H1 (cell line): ENCODE measurements at regions not wholly inside any gene's neighbourhood (a gene's known extent, or its start where the extent isn't known, plus 50 kb on each side); places are given as distances from the start of the nearest gene placed in this dataset.

Experiments used
- ATF3 ChIP-seq: IDR thresholded peaks from 2 replicates; pipeline ENCODE4 v1.6.1; 2011; ENCODE audit warnings: low read depth, mild to moderate bottlenecking, low read length; ENCODE audit not compliant: insufficient read depth
- CBX8 ChIP-seq: fragments of 300-800, 300-1000 bp; sonication (generic); IDR thresholded peaks from 2 replicates; pipeline ENCODE4 v1.7.1; 2016; ENCODE audit warnings: low read depth, low read length, borderline replicate concordance
- EZH2 ChIP-seq: fragments of 200-600 bp; sonication (generic); IDR thresholded peaks from 2 replicates; pipeline ENCODE4 v1.7.1; 2012; ENCODE audit warnings: low read depth, mild to moderate bottlenecking, moderate library complexity, low read length, inconsistent platforms; ENCODE audit not compliant: severe bottlenecking
- NANOG ChIP-seq: IDR thresholded peaks from 2 replicates; pipeline ENCODE4 v1.6.1; 2011; ENCODE audit warnings: low read length, low read depth, mild to moderate bottlenecking, inconsistent platforms; ENCODE audit not compliant: insufficient read depth, poor library complexity, severe bottlenecking
- YY1 ChIP-seq: IDR thresholded peaks from 2 replicates; pipeline ENCODE4 v1.6.1; 2011; ENCODE audit warnings: low read depth, mild to moderate bottlenecking, low read length
- TF ChIP-seq, protein P1 (sequence below): IDR thresholded peaks from 2 replicates; pipeline ENCODE4 v1.6.1; 2012; ENCODE audit warnings: inconsistent platforms

DNA sequence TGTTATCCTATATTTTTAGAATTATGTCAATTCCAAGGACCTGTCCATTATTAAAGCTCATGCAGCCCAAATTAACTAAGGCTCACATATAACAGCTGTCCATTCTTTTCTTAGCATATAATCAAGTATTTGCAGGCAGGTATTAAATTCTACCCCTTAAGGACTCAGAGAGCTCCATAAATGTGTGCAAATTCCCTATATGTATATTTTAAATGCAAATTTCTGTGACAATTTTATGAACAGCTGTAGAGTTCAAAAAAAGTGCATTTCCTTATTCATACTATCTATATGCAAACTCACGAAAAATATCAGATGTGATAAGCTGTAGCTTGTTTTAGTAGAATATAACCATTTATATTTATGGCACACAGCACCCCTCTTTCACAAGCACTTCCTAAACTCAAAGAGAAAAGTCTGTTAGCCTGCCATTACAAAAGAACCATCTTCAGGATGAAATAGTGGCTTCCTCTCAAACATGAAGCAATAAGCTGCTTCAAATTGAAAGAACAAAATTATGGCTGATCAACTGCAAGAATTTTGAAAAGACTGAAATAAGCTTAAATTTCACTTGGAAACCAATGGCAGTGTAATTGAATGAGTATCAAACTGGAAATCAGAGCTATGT, 155.0 kb upstream of the REG3G start (continued):
- TF ChIP-seq ATF3 (no peak), CBX8 (no peak), EZH2 (no peak), YY1 (no peak), NANOG (no peak)
- TF ChIP-seq, protein P1, sequence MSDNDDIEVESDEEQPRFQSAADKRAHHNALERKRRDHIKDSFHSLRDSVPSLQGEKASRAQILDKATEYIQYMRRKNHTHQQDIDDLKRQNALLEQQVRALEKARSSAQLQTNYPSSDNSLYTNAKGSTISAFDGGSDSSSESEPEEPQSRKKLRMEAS, result no peak
- TF ChIP-seq, all 59 proteins: peak for 0
